Fibroblast of pulmonary artery (primary cell): ENCODE measurements at regions not wholly inside any gene's neighbourhood (a gene's known extent, or its start where the extent isn't known, plus 50 kb on each side); places are given as distances from the start of the nearest gene placed in this dataset.
A peak's percentile ranks its signal among the peaks of the same experiment; 100 is the strongest.

ENCODE experiments used
- DNase-seq: peaks from one replicate; pipeline ENCODE4 v3.0.0-alpha.2; 2010; ENCODE audit warnings: low read depth
- H3K4me3 ChIP-seq: replicated peaks from 2 replicates; pipeline ENCODE4 v1.5.1; 2011; ENCODE audit warnings: low read depth, mild to moderate bottlenecking, control low read depth, low read length, moderate library complexity
- CTCF ChIP-seq: IDR thresholded peaks from 2 replicates; pipeline ENCODE4 v1.5.1; 2011; ENCODE audit warnings: mild to moderate bottlenecking, control low read depth, low read length, inconsistent platforms; ENCODE audit errors: missing control alignments

DNA sequence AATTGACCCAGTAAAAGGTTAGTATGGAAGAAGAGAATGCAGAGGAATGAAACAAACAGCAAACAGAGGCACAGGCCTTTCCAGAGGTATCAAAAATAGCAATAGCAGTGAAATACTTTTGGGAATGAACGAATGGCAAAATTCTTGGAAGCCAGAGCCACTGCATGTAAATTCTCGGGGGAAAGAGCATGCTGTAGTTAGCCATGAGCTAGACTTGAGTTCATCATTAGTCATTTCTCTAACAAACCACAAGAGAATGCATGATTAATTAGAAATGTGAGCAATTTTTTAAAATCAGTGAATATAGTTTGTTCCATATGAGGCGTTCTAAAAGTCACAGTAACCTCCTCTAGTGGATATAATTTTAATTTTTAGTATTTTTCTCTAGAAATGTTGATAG, 170.3 kb upstream of the PRR16 start:
- H3K4me3 ChIP-seq: no peak overlapping the region
- DNase-seq: peak; percentile 35
- TF ChIP-seq CTCF: no peak

DNA sequence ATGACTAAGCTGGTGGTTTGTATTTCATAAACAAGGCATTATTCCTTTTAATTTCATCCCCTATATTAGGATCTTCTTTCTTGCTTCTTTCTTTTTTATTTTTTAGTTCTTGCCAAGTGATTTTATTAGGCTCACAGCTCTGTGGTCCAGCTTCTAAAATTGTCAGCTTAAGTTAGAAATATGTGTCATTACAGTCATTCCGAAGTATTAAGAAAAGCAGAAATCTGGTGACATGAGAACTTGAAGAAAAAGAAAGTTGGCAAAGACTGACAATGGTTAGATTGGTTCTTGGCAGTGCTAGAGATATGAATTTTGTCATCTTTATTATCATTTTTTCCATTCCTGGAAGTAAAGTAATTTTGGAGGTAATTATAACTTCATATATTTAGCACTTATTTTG, 166.5 kb upstream of the PRR16 start:
- no peak for TF ChIP-seq CTCF
- H3K4me3 ChIP-seq: no peak overlapping the region
- DNase-seq: peak; percentile 11

GRCh38 chr5:120298981-120299380, 165.1 kb upstream of the PRR16 start:
- no peak for DNase-seq
- TF ChIP-seq CTCF: no peak
- H3K4me3 ChIP-seq: no peak overlapping the region

DNA sequence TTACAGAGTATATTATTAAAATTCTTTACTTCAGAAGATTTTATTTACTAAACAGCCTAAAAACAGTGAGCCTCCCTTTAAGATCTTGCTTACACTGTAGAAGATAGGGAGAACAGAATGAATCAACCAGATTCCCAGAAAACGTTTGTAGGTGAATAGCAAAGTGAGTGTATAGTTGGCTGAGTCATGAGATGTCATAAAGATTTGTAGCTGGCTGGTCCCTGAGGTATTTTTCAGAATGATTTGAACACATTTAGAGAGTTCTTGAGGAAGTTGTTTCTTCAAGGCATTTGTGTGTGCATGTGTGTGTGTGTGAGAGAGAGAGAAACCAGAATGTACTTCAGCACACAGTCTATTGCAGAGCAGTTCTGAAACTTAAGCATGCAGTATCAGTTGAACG, 159.4 kb upstream of the PRR16 start:
- no peak overlapping the region for H3K4me3 ChIP-seq
- TF ChIP-seq CTCF: no peak
- peak; percentile 51 for DNase-seq

DNA sequence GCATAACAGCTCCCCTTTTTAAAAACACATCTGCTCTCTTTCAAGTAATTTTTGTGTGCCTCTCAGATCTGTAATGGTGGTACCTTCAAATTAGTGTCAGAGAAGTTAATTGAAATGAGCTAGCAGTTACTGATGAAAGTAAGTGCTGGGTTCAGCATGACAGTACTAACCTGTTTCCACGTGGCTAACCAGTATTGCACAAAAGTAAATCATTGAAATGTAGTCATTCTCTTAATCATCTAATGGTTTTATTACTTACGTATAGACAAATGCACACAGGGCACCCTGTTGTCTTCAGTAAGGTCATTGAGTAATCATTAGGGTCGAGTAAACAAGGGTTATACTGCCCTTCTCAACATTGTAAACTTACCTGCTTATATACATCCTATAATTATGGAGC, 157.8 kb upstream of the PRR16 start:
- TF ChIP-seq CTCF: no peak
- no peak overlapping the region for H3K4me3 ChIP-seq
- no peak for DNase-seq

- DNase-seq: peak; percentile 41
- TF ChIP-seq CTCF: no peak
- H3K4me3 ChIP-seq: no peak overlapping the region
These were observed 149.9 kb upstream of the PRR16 start for GRCh38 chr5:120314191-120314590.

DNA sequence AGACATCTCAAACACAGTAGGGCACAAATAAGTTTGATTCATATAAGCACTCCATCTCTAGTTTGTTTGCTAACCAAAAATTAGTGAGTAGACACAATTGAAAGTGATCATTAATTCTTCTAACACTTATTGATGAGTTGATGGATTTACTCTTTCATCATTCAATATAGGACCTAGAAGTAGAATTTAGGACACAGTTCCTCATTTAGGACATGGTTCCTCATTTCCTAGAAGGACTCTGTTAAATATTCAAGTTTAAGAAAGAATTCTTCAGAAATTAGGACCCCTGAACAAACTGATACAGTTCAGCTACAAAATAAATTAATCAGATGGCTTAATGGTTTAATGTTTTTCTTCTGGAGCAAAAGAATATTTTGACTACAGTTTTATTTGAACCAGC, 143.5 kb upstream of the PRR16 start:
- no peak for TF ChIP-seq CTCF
- no peak for DNase-seq
- H3K4me3 ChIP-seq: no peak overlapping the region
